GM23338 (cell line): ENCODE measurements at regions not wholly inside any gene's neighbourhood (a gene's known extent, or its start where the extent isn't known, plus 50 kb on each side); places are given as distances from the start of the nearest gene placed in this dataset.

Source experiments
- CREB1 ChIP-seq: fragments of 250-450 bp; sonication (Bioruptor Pico); IDR thresholded peaks from 2 replicates; pipeline ENCODE4 v1.5.0; 2020; ENCODE audit warnings: low read depth, mild to moderate bottlenecking, moderate library complexity
- ETS1 ChIP-seq: IDR thresholded peaks from 2 replicates; pipeline ENCODE4 v1.6.1; 2016; ENCODE audit warnings: antibody characterized with exemption
- EZH2 ChIP-seq: fragments of 200-600 bp; sonication (generic); IDR thresholded peaks from one replicate; pipeline ENCODE4 v1.8.0; 2017; ENCODE audit warnings: antibody characterized with exemption, mild to moderate bottlenecking, low read depth; ENCODE audit not compliant: unreplicated experiment
- EZH2phosphoT487 ChIP-seq: fragments of 200-600 bp; sonication (generic); IDR thresholded peaks from one replicate; pipeline ENCODE4 v1.8.1; 2018; ENCODE audit warnings: antibody characterized with exemption; ENCODE audit not compliant: unreplicated experiment
- JUNB ChIP-seq: IDR thresholded peaks from one replicate; pipeline ENCODE4 v1.6.1; 2016; ENCODE audit warnings: antibody characterized with exemption; ENCODE audit not compliant: unreplicated experiment
- POLR2AphosphoS5 ChIP-seq: IDR thresholded peaks from 2 replicates; pipeline ENCODE4 v1.6.1; 2016; ENCODE audit warnings: antibody characterized with exemption, low read depth
- STAT1 ChIP-seq: IDR thresholded peaks from one replicate; pipeline ENCODE4 v1.6.1; 2016; ENCODE audit warnings: antibody characterized with exemption; ENCODE audit not compliant: unreplicated experiment
- ZNF331 ChIP-seq: fragments of 250-450 bp; sonication (Bioruptor Pico); IDR thresholded peaks from 2 replicates; pipeline ENCODE4 v1.5.0; 2020; ENCODE audit warnings: low read depth, mild to moderate bottlenecking, moderate library complexity
- TF ChIP-seq, protein P1 (sequence below): fragments of 250-450 bp; sonication (Bioruptor Pico); IDR thresholded peaks from 2 replicates; pipeline ENCODE4 v1.5.0; 2020; ENCODE audit warnings: mild to moderate bottlenecking, moderate library complexity
- TF ChIP-seq, protein P2 (sequence below), 2 experiments: fragments of 200-600 bp in 1 of 2; sonication (generic) in 1 of 2; conservative IDR thresholded peaks; 2 replicates each; pipeline versions ENCODE4 v1.5.1 to v1.6.1; 2016 to 2017; ENCODE audit warnings: antibody characterized with exemption in 2 of 2, low read depth in 2 of 2, mild to moderate bottlenecking in 2 of 2, moderate library complexity in 1 of 2

DNA sequence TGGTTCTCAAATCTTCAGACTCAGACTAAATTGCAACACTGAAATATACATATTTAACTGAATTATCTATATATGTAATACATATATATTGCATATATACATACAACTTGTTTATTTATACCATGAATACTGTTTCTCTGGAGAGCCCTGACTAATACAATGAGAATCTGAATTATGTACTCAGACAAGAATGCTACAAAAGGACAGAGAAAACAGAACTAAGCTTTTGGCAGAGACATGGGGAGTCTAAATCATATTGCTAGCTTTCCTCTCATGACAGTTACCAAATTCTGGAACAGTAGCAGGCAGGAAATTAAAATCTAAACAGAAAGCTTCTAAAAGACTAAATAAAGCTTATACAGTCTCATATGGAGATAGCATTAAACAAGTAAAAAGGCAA, 142.4 kb upstream of the KCNMB2 start (continued):
- TF ChIP-seq, protein P1, sequence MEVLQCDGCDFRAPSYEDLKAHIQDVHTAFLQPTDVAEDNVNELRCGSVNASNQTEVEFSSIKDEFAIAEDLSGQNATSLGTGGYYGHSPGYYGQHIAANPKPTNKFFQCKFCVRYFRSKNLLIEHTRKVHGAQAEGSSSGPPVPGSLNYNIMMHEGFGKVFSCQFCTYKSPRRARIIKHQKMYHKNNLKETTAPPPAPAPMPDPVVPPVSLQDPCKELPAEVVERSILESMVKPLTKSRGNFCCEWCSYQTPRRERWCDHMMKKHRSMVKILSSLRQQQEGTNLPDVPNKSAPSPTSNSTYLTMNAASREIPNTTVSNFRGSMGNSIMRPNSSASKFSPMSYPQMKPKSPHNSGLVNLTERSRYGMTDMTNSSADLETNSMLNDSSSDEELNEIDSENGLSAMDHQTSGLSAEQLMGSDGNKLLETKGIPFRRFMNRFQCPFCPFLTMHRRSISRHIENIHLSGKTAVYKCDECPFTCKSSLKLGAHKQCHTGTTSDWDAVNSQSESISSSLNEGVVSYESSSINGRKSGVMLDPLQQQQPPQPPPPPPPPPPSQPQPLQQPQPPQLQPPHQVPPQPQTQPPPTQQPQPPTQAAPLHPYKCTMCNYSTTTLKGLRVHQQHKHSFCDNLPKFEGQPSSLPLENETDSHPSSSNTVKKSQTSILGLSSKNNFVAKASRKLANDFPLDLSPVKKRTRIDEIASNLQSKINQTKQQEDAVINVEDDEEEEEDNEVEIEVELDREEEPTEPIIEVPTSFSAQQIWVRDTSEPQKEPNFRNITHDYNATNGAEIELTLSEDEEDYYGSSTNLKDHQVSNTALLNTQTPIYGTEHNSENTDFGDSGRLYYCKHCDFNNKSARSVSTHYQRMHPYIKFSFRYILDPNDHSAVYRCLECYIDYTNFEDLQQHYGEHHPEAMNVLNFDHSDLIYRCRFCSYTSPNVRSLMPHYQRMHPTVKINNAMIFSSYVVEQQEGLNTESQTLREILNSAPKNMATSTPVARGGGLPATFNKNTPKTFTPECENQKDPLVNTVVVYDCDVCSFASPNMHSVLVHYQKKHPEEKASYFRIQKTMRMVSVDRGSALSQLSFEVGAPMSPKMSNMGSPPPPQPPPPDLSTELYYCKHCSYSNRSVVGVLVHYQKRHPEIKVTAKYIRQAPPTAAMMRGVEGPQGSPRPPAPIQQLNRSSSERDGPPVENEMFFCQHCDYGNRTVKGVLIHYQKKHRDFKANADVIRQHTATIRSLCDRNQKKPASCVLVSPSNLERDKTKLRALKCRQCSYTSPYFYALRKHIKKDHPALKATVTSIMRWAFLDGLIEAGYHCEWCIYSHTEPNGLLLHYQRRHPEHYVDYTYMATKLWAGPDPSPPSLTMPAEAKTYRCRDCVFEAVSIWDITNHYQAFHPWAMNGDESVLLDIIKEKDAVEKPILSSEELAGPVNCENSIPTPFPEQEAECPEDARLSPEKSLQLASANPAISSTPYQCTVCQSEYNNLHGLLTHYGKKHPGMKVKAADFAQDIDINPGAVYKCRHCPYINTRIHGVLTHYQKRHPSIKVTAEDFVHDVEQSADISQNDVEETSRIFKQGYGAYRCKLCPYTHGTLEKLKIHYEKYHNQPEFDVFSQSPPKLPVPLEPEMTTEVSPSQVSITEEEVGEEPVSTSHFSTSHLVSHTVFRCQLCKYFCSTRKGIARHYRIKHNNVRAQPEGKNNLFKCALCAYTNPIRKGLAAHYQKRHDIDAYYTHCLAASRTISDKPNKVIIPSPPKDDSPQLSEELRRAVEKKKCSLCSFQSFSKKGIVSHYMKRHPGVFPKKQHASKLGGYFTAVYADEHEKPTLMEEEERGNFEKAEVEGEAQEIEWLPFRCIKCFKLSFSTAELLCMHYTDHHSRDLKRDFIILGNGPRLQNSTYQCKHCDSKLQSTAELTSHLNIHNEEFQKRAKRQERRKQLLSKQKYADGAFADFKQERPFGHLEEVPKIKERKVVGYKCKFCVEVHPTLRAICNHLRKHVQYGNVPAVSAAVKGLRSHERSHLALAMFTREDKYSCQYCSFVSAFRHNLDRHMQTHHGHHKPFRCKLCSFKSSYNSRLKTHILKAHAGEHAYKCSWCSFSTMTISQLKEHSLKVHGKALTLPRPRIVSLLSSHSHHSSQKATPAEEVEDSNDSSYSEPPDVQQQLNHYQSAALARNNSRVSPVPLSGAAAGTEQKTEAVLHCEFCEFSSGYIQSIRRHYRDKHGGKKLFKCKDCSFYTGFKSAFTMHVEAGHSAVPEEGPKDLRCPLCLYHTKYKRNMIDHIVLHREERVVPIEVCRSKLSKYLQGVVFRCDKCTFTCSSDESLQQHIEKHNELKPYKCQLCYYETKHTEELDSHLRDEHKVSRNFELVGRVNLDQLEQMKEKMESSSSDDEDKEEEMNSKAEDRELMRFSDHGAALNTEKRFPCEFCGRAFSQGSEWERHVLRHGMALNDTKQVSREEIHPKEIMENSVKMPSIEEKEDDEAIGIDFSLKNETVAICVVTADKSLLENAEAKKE (CRISPR knock-in tag), result no peak
- TF ChIP-seq POLR2AphosphoS5 (no peak), ZNF331 (CRISPR knock-in tag) (no peak), JUNB (no peak), STAT1 (no peak), ETS1 (no peak), CREB1 (no peak), EZH2 (no peak), EZH2phosphoT487 (no peak)
- TF ChIP-seq, protein P2, sequence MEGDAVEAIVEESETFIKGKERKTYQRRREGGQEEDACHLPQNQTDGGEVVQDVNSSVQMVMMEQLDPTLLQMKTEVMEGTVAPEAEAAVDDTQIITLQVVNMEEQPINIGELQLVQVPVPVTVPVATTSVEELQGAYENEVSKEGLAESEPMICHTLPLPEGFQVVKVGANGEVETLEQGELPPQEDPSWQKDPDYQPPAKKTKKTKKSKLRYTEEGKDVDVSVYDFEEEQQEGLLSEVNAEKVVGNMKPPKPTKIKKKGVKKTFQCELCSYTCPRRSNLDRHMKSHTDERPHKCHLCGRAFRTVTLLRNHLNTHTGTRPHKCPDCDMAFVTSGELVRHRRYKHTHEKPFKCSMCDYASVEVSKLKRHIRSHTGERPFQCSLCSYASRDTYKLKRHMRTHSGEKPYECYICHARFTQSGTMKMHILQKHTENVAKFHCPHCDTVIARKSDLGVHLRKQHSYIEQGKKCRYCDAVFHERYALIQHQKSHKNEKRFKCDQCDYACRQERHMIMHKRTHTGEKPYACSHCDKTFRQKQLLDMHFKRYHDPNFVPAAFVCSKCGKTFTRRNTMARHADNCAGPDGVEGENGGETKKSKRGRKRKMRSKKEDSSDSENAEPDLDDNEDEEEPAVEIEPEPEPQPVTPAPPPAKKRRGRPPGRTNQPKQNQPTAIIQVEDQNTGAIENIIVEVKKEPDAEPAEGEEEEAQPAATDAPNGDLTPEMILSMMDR (conservative IDR thresholded peaks at IDR 0.05; ENCODE audit: low read depth in 2 of 2), result no peak
